HCT116 (cell line): ENCODE measurements at regions not wholly inside any gene's neighbourhood (a gene's known extent, or its start where the extent isn't known, plus 50 kb on each side); places are given as distances from the start of the nearest gene placed in this dataset.

Experiments used
- EZH2 ChIP-seq: fragments of 200-600 bp; sonication (generic); IDR thresholded peaks from 2 replicates; pipeline ENCODE4 v1.6.1; 2017; ENCODE audit warnings: antibody characterized with exemption, mixed run types
- POLR2A ChIP-seq: IDR thresholded peaks from 2 replicates; pipeline ENCODE4 v1.7.0; 2011; ENCODE audit warnings: borderline replicate concordance; ENCODE audit not compliant: insufficient read depth, insufficient read length; ENCODE audit errors: extremely low read depth
- POLR2AphosphoS5 ChIP-seq: IDR thresholded peaks from 2 replicates; pipeline ENCODE4 v1.6.1; 2011; ENCODE audit warnings: mild to moderate bottlenecking, low read depth, low read length, moderate library complexity
- REST ChIP-seq: IDR thresholded peaks from 2 replicates; pipeline ENCODE4 v1.6.1; 2012; ENCODE audit warnings: low read depth
- SIN3A ChIP-seq: IDR thresholded peaks from 2 replicates; pipeline ENCODE4 v1.6.1; 2012; ENCODE audit warnings: low read depth
- TCF7L2 ChIP-seq: IDR thresholded peaks from 2 replicates; pipeline ENCODE4 v1.7.0; 2011; ENCODE audit warnings: borderline replicate concordance, inconsistent platforms; ENCODE audit not compliant: insufficient read depth, insufficient read length; ENCODE audit errors: extremely low read depth
- ZFX ChIP-seq: fragments of 450-650 bp; IDR thresholded peaks from 2 replicates; pipeline ENCODE4 v1.6.1; 2017
- TF ChIP-seq, protein P1 (sequence below), 3 experiments: fragments of 200-600 bp in 1 of 3; sonication (generic) in 1 of 3; IDR thresholded peaks in 2 of 3; conservative IDR thresholded peaks in 1 of 3; 2 replicates each; pipeline ENCODE4 v1.5.1; 2012 to 2017; ENCODE audit warnings: low read depth in 2 of 3, low read length in 2 of 3, antibody characterized with exemption in 1 of 3, borderline replicate concordance in 1 of 3, control low read depth in 1 of 3, mild to moderate bottlenecking in 1 of 3, mixed read lengths in 1 of 3, mixed run types in 1 of 3, moderate library complexity in 1 of 3; ENCODE audit not compliant: insufficient read depth in 1 of 3

GRCh38 chr5:57795203-57795602 lies 312.6 kb upstream of the ACTBL2 start:
- TF ChIP-seq, protein P1, sequence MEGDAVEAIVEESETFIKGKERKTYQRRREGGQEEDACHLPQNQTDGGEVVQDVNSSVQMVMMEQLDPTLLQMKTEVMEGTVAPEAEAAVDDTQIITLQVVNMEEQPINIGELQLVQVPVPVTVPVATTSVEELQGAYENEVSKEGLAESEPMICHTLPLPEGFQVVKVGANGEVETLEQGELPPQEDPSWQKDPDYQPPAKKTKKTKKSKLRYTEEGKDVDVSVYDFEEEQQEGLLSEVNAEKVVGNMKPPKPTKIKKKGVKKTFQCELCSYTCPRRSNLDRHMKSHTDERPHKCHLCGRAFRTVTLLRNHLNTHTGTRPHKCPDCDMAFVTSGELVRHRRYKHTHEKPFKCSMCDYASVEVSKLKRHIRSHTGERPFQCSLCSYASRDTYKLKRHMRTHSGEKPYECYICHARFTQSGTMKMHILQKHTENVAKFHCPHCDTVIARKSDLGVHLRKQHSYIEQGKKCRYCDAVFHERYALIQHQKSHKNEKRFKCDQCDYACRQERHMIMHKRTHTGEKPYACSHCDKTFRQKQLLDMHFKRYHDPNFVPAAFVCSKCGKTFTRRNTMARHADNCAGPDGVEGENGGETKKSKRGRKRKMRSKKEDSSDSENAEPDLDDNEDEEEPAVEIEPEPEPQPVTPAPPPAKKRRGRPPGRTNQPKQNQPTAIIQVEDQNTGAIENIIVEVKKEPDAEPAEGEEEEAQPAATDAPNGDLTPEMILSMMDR (IDR thresholded peaks at IDR 0.05 in 2 of 3, conservative IDR thresholded peaks at IDR 0.05 in 1 of 3; ENCODE audit: borderline replicate concordance in 1 of 3, insufficient read depth in 1 of 3, low read depth in 2 of 3, low read length in 2 of 3), result no peak
- TF ChIP-seq ZFX (no peak), POLR2AphosphoS5 (no peak), POLR2A (no peak), EZH2 (no peak), TCF7L2 (no peak), SIN3A (no peak), REST (no peak)
